Islet precursor cell (in vitro differentiated cells): ENCODE measurements at regions not wholly inside any gene's neighbourhood (a gene's known extent, or its start where the extent isn't known, plus 50 kb on each side); places are given as distances from the start of the nearest gene placed in this dataset.
"Not testable (repeated sequence)": the region's sequence is repeated elsewhere in the genome, so short reads cannot be mapped to it uniquely, and the experiment has no call there.

Experiments
- DNase-seq: peaks from one replicate; pipeline ENCODE4 v3.0.0-alpha.2; 2018

GRCh38 chr18:53920312-53921075 is 304.0 kb downstream of the MBD2 start:
- no peak for DNase-seq

GRCh38 chr18:53918091-53918490 is 306.4 kb downstream of the MBD2 start:
- DNase-seq: no peak

- no peak for DNase-seq
Measured at GRCh38 chr18:53911200-53911599, 313.3 kb downstream of the MBD2 start.

- no peak for DNase-seq
Measured at GRCh38 chr18:53909668-53910067, 314.8 kb downstream of the MBD2 start.

- no peak for DNase-seq
Measured at GRCh38 chr18:53907921-53908320, 316.5 kb downstream of the MBD2 start.

- DNase-seq: no peak
Measured at GRCh38 chr18:53906681-53907080, 317.8 kb downstream of the MBD2 start.

GRCh38 chr18:53894675-53895442 is 329.6 kb downstream of the MBD2 start:
- DNase-seq: no peak

GRCh38 chr18:53887447-53887846 is 337.0 kb downstream of the MBD2 start:
- no peak for DNase-seq

GRCh38 chr18:53886058-53886457 is 338.4 kb downstream of the MBD2 start:
- DNase-seq: no peak

- no peak for DNase-seq
Measured at GRCh38 chr18:53883771-53884170, 340.7 kb downstream of the MBD2 start.

- no peak for DNase-seq
Measured at GRCh38 chr18:53874103-53874502, 350.4 kb downstream of the MBD2 start.

- DNase-seq: no peak
Measured at GRCh38 chr18:53864770-53865169, 359.7 kb downstream of the MBD2 start.

GRCh38 chr18:53862921-53863320 is 361.5 kb downstream of the MBD2 start:
- DNase-seq: no peak

GRCh38 chr18:53861185-53861584 is 363.3 kb downstream of the MBD2 start:
- no peak for DNase-seq

GRCh38 chr18:53859764-53860163 is 364.7 kb downstream of the MBD2 start:
- DNase-seq: no peak

- no peak for DNase-seq
Measured at GRCh38 chr18:53850902-53851301, 373.6 kb downstream of the MBD2 start.

- no peak for DNase-seq
Measured at GRCh38 chr18:53843763-53844162, 380.7 kb downstream of the MBD2 start.

GRCh38 chr18:53843113-53843760 is 381.2 kb downstream of the MBD2 start:
- no peak for DNase-seq

GRCh38 chr18:53838746-53839145 is 385.7 kb downstream of the MBD2 start:
- no peak for DNase-seq

- not testable (repeated sequence) for DNase-seq
Measured at GRCh38 chr18:53821141-53821540, 403.3 kb downstream of the MBD2 start.

GRCh38 chr18:53819671-53820070 is 404.8 kb downstream of the MBD2 start:
- no peak for DNase-seq

- DNase-seq: no peak
Measured at GRCh38 chr18:53819174-53819573, 405.3 kb downstream of the MBD2 start.

- no peak for DNase-seq
Measured at GRCh38 chr18:53817976-53818950, 406.2 kb downstream of the MBD2 start.
